Gastrocnemius medialis (tissue), 4 donors: ENCODE measurements at regions not wholly inside any gene's neighbourhood (a gene's known extent, or its start where the extent isn't known, plus 50 kb on each side); places are given as distances from the start of the nearest gene placed in this dataset.

ENCODE experiments used
- POLR2A ChIP-seq, 2 donors: fragments of 450-650 bp; IDR thresholded peaks; one replicate each; pipeline ENCODE4 v1.6.1; 2017; ENCODE audit warnings: antibody characterized with exemption in 2 of 2, mild to moderate bottlenecking in 2 of 2, moderate library complexity in 2 of 2
- TF ChIP-seq, protein P1 (sequence below), 5 experiments: fragments of 450-650 bp in 3 of 5; fragments of 200-600 bp in 2 of 5; sonication (generic) in 2 of 5; IDR thresholded peaks in 4 of 5; conservative IDR thresholded peaks in 1 of 5; 1 replicate in 4 of 5; 2 replicates in 1 of 5; pipeline ENCODE4 v1.5.1; 2016 to 2019; ENCODE audit warnings: antibody characterized with exemption in 5 of 5, mild to moderate bottlenecking in 3 of 5, moderate library complexity in 3 of 5

DNA sequence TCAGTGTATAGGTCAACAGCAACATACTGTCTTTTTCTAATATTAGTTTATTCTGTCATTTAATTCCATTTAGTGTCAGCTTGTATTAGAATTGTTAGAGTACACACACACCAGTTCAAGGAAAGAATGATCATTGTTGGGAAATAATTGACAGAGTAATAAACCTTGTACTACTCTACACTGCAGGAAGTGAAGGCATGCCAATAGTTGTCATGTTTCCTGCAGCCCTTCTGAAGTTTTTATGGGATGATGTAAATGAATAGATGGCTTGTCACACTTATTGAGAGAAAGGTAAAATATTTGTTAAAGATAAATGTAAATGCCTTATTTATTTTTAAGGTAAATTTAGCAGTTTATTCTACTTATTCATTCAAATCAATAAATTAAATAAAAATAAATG, 306.9 kb upstream of the KLHL1 start:
- TF ChIP-seq, protein P1, sequence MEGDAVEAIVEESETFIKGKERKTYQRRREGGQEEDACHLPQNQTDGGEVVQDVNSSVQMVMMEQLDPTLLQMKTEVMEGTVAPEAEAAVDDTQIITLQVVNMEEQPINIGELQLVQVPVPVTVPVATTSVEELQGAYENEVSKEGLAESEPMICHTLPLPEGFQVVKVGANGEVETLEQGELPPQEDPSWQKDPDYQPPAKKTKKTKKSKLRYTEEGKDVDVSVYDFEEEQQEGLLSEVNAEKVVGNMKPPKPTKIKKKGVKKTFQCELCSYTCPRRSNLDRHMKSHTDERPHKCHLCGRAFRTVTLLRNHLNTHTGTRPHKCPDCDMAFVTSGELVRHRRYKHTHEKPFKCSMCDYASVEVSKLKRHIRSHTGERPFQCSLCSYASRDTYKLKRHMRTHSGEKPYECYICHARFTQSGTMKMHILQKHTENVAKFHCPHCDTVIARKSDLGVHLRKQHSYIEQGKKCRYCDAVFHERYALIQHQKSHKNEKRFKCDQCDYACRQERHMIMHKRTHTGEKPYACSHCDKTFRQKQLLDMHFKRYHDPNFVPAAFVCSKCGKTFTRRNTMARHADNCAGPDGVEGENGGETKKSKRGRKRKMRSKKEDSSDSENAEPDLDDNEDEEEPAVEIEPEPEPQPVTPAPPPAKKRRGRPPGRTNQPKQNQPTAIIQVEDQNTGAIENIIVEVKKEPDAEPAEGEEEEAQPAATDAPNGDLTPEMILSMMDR (IDR thresholded peaks at IDR 0.05 in 4 of 5, conservative IDR thresholded peaks at IDR 0.05 in 1 of 5), result no peak
- TF ChIP-seq POLR2A (IDR thresholded peaks at IDR 0.05), result no peak
